Activated CD4-positive, alpha-beta T cell treated with anti-CD3 and anti-CD28 coated beads, Interleukin-2, amount 10 ng/mL, durations not matched to agents 7 days and 5 days (primary cell): ENCODE measurements at regions not wholly inside any gene's neighbourhood (a gene's known extent, or its start where the extent isn't known, plus 50 kb on each side); places are given as distances from the start of the nearest gene placed in this dataset.

Experiments used
- CTCF ChIA-PET: fragments of 350-600 bp; sonication (Branson Sonifier 250); formaldehyde crosslinking; loops from one replicate; lab custom pipeline; 2021; ENCODE audit warnings: antibody characterized with exemption; lab: Charles Lee
- POLR2A ChIA-PET: fragments of 350-600 bp; sonication (Branson Sonifier 250); formaldehyde crosslinking; loops from one replicate; lab custom pipeline; 2021; ENCODE audit warnings: antibody characterized with exemption; lab: Charles Lee
- DNase-seq: peaks from one replicate; pipeline ENCODE4 v3.0.0-alpha.2; 2020
- H3K27ac Mint-ChIP-seq: one replicate; pipeline ENCODE4 v1.8.0; 2021; ENCODE audit warnings: mild to moderate bottlenecking, moderate library complexity, mixed read lengths
- H3K27me3 Mint-ChIP-seq: one replicate; pipeline ENCODE4 v1.8.0; 2021; ENCODE audit warnings: mixed read lengths
- H3K36me3 Mint-ChIP-seq: one replicate; pipeline ENCODE4 v1.8.0; 2021; ENCODE audit warnings: low read depth, mixed read lengths
- H3K4me1 Mint-ChIP-seq: one replicate; pipeline ENCODE4 v1.8.0; 2021; ENCODE audit warnings: mixed read lengths
- H3K4me3 Mint-ChIP-seq: one replicate; pipeline ENCODE4 v1.8.0; 2021; ENCODE audit warnings: mild to moderate bottlenecking, moderate library complexity, mixed read lengths
- H3K9me3 Mint-ChIP-seq: one replicate; pipeline ENCODE4 v1.8.0; 2021; ENCODE audit warnings: mixed read lengths

DNA sequence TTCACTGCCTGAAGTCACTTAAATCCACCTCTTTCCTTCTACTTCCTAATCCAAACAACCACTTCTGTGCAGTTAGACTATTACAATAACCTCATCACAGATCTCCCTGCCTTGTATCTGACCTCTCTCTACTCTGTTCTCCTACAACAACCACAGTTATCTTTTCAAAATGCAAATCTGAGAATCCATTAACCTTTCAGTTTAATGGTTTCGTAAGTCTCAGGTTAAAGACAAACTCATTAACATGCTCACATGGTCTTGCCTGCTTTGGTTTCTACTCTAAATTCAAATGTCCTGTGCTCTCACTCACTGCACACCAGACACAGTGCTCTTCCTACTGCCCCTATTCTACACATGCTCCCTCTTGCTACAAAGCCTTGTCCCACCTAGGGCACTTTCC lies 406.5 kb upstream of the THBS1 start:
- Mint-ChIP-seq H3K27ac (no peak overlapping the region), H3K27me3 (peaks cover 16% of the 10 kb centered on the region), H3K9me3 (no peaks in the 10 kb centered on the region), H3K4me1 (no peaks in the 10 kb centered on the region), H3K36me3 (no peaks in the 10 kb centered on the region), H3K4me3 (no peak overlapping the region)
- DNase-seq, result no peak
- ChIA-PET CTCF (interaction anchor here (1.2 kb wide), 1 partner anchor 406 kb away, joined by 3 read pairs; no protein-coding TSS in a partner anchor), POLR2A (no interaction called here)

- Mint-ChIP-seq H3K27me3 (peaks cover 19% of the 10 kb centered on the region), H3K36me3 (no peaks in the 10 kb centered on the region), H3K4me1 (no peaks in the 10 kb centered on the region), H3K4me3 (no peak overlapping the region), H3K9me3 (no peaks in the 10 kb centered on the region), H3K27ac (no peak overlapping the region)
- ChIA-PET POLR2A (interaction anchor here (0.5 kb wide), 1 partner anchor 301 kb away, joined by 13 read pairs; no protein-coding TSS in a partner anchor), CTCF (no interaction called here)
- no peak for DNase-seq
These were observed 404.8 kb upstream of the THBS1 start for GRCh38 chr15:39176030-39176429.

DNA sequence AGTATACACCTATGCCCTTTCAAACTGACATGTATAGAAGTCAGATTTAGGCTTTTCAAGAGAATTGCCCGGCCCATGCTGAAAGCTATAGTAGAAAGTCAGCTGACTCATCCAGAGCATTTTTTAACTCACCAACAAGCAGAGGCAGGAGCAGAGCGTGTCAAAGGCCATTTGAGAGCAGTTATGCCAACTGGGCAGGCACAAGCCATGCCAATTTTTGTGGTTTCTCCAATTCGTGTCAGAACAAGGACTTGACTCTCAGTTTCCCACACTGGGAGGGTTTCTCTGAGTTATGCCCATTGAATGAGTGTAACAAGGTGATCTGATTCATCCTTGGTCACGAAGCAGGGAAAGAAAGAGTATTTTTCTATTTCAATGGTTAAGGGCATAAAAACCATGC lies 403.3 kb upstream of the THBS1 start:
- ChIA-PET POLR2A (no interaction called here), CTCF (no interaction called here)
- H3K9me3 Mint-ChIP-seq, result no peaks in the 10 kb centered on the region
- H3K36me3 Mint-ChIP-seq, result no peaks in the 10 kb centered on the region
- no peak overlapping the region for H3K27ac Mint-ChIP-seq
- no peak for DNase-seq
- H3K4me3 Mint-ChIP-seq, result no peak overlapping the region
- H3K27me3 Mint-ChIP-seq, result peaks cover 23% of the 10 kb centered on the region
- no peaks in the 10 kb centered on the region for H3K4me1 Mint-ChIP-seq

- no peak overlapping the region for H3K27ac Mint-ChIP-seq
- H3K27me3 Mint-ChIP-seq, result peaks cover 23% of the 10 kb centered on the region
- POLR2A ChIA-PET, result no interaction called here
- H3K4me3 Mint-ChIP-seq, result no peak overlapping the region
- H3K36me3 Mint-ChIP-seq, result no peaks in the 10 kb centered on the region
- DNase-seq, result no peak
- CTCF ChIA-PET, result no interaction called here
- H3K9me3 Mint-ChIP-seq, result no peaks in the 10 kb centered on the region
- H3K4me1 Mint-ChIP-seq, result no peaks in the 10 kb centered on the region
These were observed 400.8 kb upstream of the THBS1 start for GRCh38 chr15:39180030-39180429.

DNA sequence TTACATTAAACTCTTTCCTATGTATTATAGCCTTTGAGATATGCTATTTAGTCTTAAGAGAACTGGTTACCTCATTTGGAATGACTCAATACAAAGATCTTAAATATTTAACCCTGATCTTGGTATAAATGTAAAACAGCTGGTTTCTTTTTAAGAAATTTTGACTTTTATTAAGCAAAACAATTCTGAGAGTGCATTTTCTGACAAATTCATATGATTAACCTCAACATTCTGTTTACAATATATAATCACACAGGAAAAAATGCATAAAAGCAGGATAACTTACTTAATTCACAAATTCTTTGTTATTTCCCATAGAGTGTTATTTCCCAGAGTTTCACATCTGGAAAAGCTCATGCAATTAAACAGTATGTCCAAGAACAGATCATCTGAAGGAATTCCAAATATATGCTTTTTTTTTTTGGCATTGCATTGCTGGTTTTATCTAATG lies 400.4 kb upstream of the THBS1 start:
- H3K4me3 Mint-ChIP-seq, result no peak overlapping the region
- no peaks in the 10 kb centered on the region for H3K4me1 Mint-ChIP-seq
- H3K27ac Mint-ChIP-seq, result no peak overlapping the region
- H3K27me3 Mint-ChIP-seq, result peaks cover 22% of the 10 kb centered on the region
- ChIA-PET CTCF (no interaction called here), POLR2A (no interaction called here)
- no peak for DNase-seq
- H3K36me3 Mint-ChIP-seq, result no peaks in the 10 kb centered on the region
- no peaks in the 10 kb centered on the region for H3K9me3 Mint-ChIP-seq

GRCh38 chr15:39181056-39181747 lies 399.7 kb upstream of the THBS1 start:
- POLR2A ChIA-PET, result no interaction called here
- Mint-ChIP-seq H3K36me3 (no peaks in the 10 kb centered on the region), H3K9me3 (no peaks in the 10 kb centered on the region), H3K27ac (no peak overlapping the region), H3K27me3 (peaks cover 22% of the 10 kb centered on the region), H3K4me1 (no peaks in the 10 kb centered on the region), H3K4me3 (no peak overlapping the region)
- no peak for DNase-seq
- CTCF ChIA-PET, result no interaction called here

DNA sequence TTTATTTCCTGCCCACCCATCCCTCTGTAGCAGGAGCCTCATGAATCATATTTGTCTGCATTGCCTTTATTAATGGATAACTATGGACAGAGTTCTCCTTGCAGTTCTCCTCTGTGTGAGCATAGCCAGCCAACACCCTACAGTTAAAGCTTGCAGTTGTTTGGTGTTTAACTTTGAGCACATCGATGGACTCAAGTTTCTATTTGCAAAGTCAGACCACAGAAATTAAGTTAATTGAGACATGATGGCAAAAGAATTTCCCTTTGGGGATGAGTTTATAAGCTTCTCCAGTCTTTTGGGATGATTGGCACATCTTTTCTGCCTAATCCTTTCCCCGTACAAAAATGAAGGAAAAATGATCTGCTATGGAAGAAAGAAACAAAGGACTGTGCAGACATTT lies 398.9 kb upstream of the THBS1 start:
- H3K4me3 Mint-ChIP-seq, result no peak overlapping the region
- ChIA-PET CTCF (no interaction called here), POLR2A (no interaction called here)
- H3K27ac Mint-ChIP-seq, result no peak overlapping the region
- DNase-seq, result no peak
- H3K9me3 Mint-ChIP-seq, result no peaks in the 10 kb centered on the region
- peaks cover 22% of the 10 kb centered on the region for H3K27me3 Mint-ChIP-seq
- H3K4me1 Mint-ChIP-seq, result no peaks in the 10 kb centered on the region
- no peaks in the 10 kb centered on the region for H3K36me3 Mint-ChIP-seq

- no peaks in the 10 kb centered on the region for H3K9me3 Mint-ChIP-seq
- CTCF ChIA-PET, result no interaction called here
- POLR2A ChIA-PET, result no interaction called here
These were observed 397.6 kb upstream of the THBS1 start for GRCh38 chr15:39183164-39183881.

DNA sequence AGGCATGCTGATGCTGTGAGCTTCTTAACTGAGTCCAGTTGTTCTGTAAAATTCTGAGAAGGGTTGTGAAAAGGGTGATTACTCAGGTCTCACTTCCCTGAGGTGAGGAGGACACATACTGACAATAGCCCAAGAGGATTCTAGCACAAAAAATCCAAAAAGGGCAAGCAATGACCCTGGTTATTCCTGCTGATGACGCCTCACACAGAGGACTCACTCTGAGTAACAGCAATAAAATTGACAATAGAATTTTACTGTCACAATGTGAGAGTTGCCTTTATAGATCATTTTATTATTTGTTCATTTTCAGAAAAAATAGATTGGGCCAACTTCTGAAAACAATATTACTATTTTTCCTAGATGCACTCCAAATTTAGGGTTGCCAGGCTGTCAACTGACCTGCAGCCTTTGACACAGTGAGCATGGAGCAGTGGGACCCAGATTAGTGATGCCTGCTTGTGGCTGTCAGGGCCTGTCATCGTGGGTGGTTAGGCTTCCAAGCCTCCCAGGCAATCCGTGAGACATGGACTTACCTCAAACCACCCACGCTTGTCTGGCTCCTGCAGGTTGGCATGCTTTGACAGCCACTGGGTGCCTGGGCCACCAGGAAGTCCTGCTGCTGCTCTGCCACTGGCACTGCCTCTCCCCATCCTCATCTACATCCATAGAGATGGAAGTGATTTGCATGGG lies 396.0 kb upstream of the THBS1 start:
- H3K27me3 Mint-ChIP-seq, result peaks cover 20% of the 10 kb centered on the region
- no peaks in the 10 kb centered on the region for H3K9me3 Mint-ChIP-seq
- ChIA-PET POLR2A (no interaction called here), CTCF (no interaction called here)
- H3K4me3 Mint-ChIP-seq, result no peak overlapping the region
- no peak for DNase-seq
- no peak overlapping the region for H3K27ac Mint-ChIP-seq
- H3K4me1 Mint-ChIP-seq, result no peaks in the 10 kb centered on the region
- H3K36me3 Mint-ChIP-seq, result no peaks in the 10 kb centered on the region

More at GRCh38 chr15:39183164-39183881, 397.6 kb upstream of the THBS1 start:
- Mint-ChIP-seq H3K4me3 (no peak overlapping the region), H3K4me1 (no peaks in the 10 kb centered on the region), H3K27ac (no peak overlapping the region), H3K36me3 (no peaks in the 10 kb centered on the region), H3K27me3 (peaks cover 25% of the 10 kb centered on the region)
- no peak for DNase-seq

- H3K36me3 Mint-ChIP-seq, result no peaks in the 10 kb centered on the region
- no peak for DNase-seq
- H3K4me1 Mint-ChIP-seq, result no peaks in the 10 kb centered on the region
- ChIA-PET POLR2A (no interaction called here), CTCF (no interaction called here)
- no peak overlapping the region for H3K27ac Mint-ChIP-seq
- H3K4me3 Mint-ChIP-seq, result no peak overlapping the region
- peaks cover 14% of the 10 kb centered on the region for H3K27me3 Mint-ChIP-seq
- H3K9me3 Mint-ChIP-seq, result no peaks in the 10 kb centered on the region
These were observed 392.6 kb upstream of the THBS1 start for GRCh38 chr15:39188314-39188713.

DNA sequence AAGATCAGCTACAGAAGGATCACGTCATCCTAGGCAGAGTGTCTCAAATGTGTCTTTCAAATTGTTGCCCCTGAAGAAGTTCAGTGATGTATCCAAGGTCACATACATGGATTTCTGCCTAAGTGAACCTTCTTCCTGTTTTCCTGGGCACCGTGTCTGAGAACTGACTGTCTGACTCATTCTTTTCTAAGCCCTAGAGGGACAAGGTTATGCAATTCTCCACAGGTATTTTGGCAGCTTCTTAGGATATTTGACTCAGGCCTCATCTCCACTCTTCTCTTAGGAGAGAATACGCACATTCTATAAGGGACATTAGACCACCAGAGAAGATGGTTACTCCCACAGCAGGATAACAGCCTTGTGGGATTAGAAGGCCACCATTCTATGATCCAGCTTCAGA lies 391.9 kb upstream of the THBS1 start:
- H3K27ac Mint-ChIP-seq, result no peak overlapping the region
- H3K4me1 Mint-ChIP-seq, result no peaks in the 10 kb centered on the region
- no peak for DNase-seq
- no peaks in the 10 kb centered on the region for H3K36me3 Mint-ChIP-seq
- ChIA-PET POLR2A (no interaction called here), CTCF (no interaction called here)
- H3K27me3 Mint-ChIP-seq, result peaks cover 12% of the 10 kb centered on the region
- H3K4me3 Mint-ChIP-seq, result no peak overlapping the region
- no peaks in the 10 kb centered on the region for H3K9me3 Mint-ChIP-seq

DNA sequence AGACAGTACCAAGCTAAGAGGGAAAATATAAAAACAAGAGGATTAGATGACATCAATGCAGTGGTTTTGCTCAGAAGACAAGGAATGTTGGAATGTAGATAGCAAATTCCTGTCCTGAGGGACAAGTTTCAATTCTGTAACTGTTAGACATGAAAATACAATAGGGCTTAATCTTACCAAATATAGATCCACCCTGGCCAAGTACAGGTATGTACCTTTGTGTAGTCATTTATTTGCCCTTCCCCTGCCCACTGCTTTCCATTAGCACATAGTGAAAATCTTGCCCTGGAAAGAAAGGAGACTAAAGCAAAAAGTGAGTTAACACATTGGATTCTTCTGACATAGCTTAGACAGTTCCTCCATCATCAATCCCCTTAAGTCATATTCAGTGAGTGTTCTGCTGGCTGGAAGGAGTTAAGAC lies 389.0 kb upstream of the THBS1 start:
- Mint-ChIP-seq H3K4me1 (no peaks in the 10 kb centered on the region), H3K4me3 (no peak overlapping the region), H3K36me3 (no peaks in the 10 kb centered on the region), H3K27ac (no peak overlapping the region), H3K27me3 (peaks cover 12% of the 10 kb centered on the region), H3K9me3 (no peaks in the 10 kb centered on the region)
- CTCF ChIA-PET, result no interaction called here
- POLR2A ChIA-PET, result no interaction called here
- DNase-seq, result no peak

- Mint-ChIP-seq H3K4me3 (no peak overlapping the region), H3K27ac (no peak overlapping the region), H3K9me3 (no peaks in the 10 kb centered on the region), H3K36me3 (no peaks in the 10 kb centered on the region), H3K27me3 (peaks cover 12% of the 10 kb centered on the region), H3K4me1 (no peaks in the 10 kb centered on the region)
- DNase-seq, result no peak
- POLR2A ChIA-PET, result no interaction called here
- CTCF ChIA-PET, result no interaction called here
These were observed 388.5 kb upstream of the THBS1 start for GRCh38 chr15:39192351-39192750.
